Epithelial cell of proximal tubule (primary cell): ENCODE measurements at regions not wholly inside any gene's neighbourhood (a gene's known extent, or its start where the extent isn't known, plus 50 kb on each side); places are given as distances from the start of the nearest gene placed in this dataset.

ENCODE experiments used
- DNase-seq: peaks from one replicate; pipeline ENCODE4 v3.0.0-alpha.2; 2011; ENCODE audit warnings: low read depth
- H3K4me3 ChIP-seq: 2 replicates; pipeline ENCODE4 v1.5.1; 2011; ENCODE audit warnings: low read depth, mild to moderate bottlenecking, low read length
- CTCF ChIP-seq: conservative IDR thresholded peaks from 2 replicates; pipeline ENCODE4 v1.5.1; 2012; ENCODE audit warnings: low read depth, mild to moderate bottlenecking, low read length

DNA sequence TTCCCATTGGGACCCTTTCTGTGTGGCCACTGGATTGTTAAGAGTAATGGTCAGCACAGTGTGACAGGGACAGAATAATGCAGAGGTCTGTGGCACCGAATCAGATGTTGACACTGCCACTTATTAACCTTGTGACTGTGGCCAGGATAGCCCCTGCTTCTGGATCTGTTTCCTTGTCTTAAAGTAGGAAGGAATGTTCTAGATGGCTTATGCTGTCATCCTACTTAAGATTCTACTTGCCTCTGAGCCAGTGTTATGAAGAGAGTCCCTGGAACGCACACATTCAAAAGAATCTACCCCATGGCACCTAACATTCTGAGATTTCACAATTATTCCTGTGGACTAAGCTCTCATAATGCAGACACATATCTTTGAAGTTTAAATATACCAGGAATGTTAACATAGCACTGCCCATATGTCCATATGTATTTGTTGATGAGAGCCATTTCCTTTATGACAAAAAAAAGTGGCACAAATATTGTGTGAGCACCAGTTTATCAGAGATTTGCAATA is 612.7 kb downstream of the TLR4 start:
- TF ChIP-seq CTCF: no peak
- H3K4me3 ChIP-seq: no peak overlapping the region
- DNase-seq: no peak

- no peak for TF ChIP-seq CTCF
- no peak overlapping the region for H3K4me3 ChIP-seq
- DNase-seq: peak; percentile 72
Measured at GRCh38 chr9:118318770-118319431, 614.7 kb downstream of the TLR4 start.

DNA sequence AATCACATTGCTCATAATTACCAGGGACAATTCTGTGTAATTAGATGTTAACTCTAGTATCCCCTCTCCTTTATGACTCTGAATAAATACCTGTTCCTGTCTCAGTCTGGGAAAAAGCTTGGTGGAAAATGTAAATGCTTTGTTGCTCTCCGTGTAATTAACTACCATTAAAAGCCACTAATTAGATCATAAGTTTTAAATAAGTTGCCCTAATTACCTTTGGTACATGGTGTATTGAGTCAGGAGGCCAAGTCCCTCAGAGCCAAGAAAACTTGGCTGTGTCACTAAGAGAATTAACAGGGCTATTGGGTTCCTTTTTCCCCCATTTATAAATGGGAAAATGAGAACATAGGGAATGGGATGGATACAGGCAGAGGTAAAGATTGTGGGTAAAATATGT is 617.6 kb downstream of the TLR4 start:
- TF ChIP-seq CTCF: no peak
- no peak overlapping the region for H3K4me3 ChIP-seq
- DNase-seq: no peak

DNA sequence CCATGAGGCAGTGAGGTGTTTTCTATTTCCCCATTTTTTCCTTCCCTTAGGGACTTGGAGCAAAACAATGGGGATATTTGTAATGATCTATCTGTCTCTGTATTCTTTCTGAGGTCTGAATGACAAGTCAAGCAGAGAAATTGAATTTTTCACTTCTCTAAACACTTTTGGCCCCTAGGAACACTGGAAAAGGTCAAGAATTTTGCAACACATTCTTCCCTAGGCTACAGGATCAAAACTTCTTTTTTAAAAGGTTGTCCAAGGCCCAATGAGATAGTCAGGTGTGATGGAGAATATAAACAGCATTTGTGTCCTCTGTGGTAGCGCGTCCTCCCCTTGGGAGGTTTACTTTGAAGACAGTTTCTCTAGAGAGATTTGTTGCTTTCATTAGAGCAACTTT is 620.5 kb downstream of the TLR4 start:
- TF ChIP-seq CTCF: no peak

GRCh38 chr9:118325757-118326156 is 621.6 kb downstream of the TLR4 start:
- no peak overlapping the region for H3K4me3 ChIP-seq
- no peak for DNase-seq
- TF ChIP-seq CTCF: no peak

More for the DNA sequence above, 620.5 kb downstream of the TLR4 start:
- no peak for DNase-seq
- H3K4me3 ChIP-seq: no peak overlapping the region

- no peak overlapping the region for H3K4me3 ChIP-seq
- DNase-seq: peak; percentile 33
- no peak for TF ChIP-seq CTCF
Measured at GRCh38 chr9:118326326-118326725, 622.1 kb downstream of the TLR4 start.
